ENCODE measurements at regions not wholly inside any gene's neighbourhood (a gene's known extent, or its start where the extent isn't known, plus 50 kb on each side); places are given as distances from the start of the nearest gene placed in this dataset.

DNA sequence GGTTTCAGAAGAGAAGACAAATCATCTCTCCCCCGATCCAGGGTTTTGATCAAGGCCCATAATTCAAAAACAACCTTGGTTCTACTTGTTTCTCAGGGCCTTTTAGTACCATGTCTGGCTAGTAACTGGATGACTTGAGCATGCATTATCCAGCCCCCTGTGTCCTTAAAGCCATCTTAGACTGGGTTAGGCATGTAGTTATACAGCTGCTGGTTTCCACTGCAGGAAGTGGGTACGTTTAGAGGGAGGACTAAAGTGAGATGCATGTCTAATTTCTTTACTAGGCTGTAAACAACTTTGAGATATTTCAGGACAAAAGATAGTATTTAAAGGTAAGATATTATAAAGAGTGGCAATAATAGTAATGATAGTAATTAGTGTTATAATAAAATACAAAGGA, 372.0 kb downstream of the PLK2 start:
- no peak for TF ChIP-seq EZH2 (IDR thresholded peaks at IDR 0.05; ENCODE audit: low read length, unreplicated experiment)
- TF ChIP-seq CTCF (conservative IDR thresholded peaks at IDR 0.05; ENCODE audit: low read depth, low read length): no peak
- no peak for TF ChIP-seq EZH2phosphoT487 (IDR thresholded peaks at IDR 0.05; ENCODE audit: borderline replicate concordance, low read length)

Measured in PC-3 (cell line).